ENCODE measurements at regions not wholly inside any gene's neighbourhood (a gene's known extent, or its start where the extent isn't known, plus 50 kb on each side); places are given as distances from the start of the nearest gene placed in this dataset.

DNA sequence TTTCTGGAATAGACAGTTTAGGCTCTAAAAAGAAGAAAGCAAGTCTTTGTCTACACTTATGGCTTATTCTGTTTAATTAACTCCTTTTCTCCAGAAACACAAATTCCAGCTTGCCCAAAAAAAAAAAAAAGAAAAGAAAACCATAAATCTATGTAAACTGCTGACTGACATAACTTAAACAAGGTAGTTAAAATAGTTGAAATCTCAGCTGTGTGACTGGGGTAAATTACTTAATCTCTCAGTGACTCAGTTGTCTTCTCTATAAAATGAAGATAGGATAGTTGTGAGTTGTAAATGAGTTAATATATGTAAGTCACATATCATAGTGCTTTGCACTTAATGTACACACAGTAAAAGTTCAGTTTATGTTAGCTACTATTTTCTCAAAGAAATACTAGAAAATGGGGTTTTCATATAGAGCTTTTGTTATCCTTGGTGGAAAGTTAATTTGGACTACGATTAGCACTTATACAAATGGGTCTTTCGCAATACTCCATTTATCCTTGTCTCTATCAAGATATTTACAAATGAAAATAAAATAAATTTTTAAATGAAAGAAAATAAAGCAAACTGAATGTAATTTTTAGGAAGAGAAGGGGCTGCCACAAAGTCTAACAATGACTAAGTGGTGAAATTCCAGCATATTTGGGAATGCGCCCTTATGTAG is 200.9 kb downstream of the MBL2 start:
- TF ChIP-seq, protein P1, sequence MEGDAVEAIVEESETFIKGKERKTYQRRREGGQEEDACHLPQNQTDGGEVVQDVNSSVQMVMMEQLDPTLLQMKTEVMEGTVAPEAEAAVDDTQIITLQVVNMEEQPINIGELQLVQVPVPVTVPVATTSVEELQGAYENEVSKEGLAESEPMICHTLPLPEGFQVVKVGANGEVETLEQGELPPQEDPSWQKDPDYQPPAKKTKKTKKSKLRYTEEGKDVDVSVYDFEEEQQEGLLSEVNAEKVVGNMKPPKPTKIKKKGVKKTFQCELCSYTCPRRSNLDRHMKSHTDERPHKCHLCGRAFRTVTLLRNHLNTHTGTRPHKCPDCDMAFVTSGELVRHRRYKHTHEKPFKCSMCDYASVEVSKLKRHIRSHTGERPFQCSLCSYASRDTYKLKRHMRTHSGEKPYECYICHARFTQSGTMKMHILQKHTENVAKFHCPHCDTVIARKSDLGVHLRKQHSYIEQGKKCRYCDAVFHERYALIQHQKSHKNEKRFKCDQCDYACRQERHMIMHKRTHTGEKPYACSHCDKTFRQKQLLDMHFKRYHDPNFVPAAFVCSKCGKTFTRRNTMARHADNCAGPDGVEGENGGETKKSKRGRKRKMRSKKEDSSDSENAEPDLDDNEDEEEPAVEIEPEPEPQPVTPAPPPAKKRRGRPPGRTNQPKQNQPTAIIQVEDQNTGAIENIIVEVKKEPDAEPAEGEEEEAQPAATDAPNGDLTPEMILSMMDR (IDR thresholded peaks at IDR 0.05 in 4 of 5, conservative IDR thresholded peaks at IDR 0.05 in 1 of 5) = no peak
- no peak for TF ChIP-seq POLR2A (IDR thresholded peaks at IDR 0.05)
